HG03460 (cell line): ENCODE measurements at regions not wholly inside any gene's neighbourhood (a gene's known extent, or its start where the extent isn't known, plus 50 kb on each side); places are given as distances from the start of the nearest gene placed in this dataset.

ENCODE experiments used
- ATAC-seq: cut with Tn5 transposase; IDR thresholded peaks from one replicate; pipeline ENCODE4 v1.9.1; 2021; ENCODE audit not compliant: unreplicated experiment

- no peak for ATAC-seq
Observed at GRCh38 chr3:44185396-44185915, 56.2 kb upstream of the TOPAZ1 start.

- no peak for ATAC-seq
Observed at GRCh38 chr3:44186111-44186672, 55.5 kb upstream of the TOPAZ1 start.

- no peak for ATAC-seq
Observed at GRCh38 chr3:44186712-44187111, 55.0 kb upstream of the TOPAZ1 start.
